ENCODE measurements at regions not wholly inside any gene's neighbourhood (a gene's known extent, or its start where the extent isn't known, plus 50 kb on each side); places are given as distances from the start of the nearest gene placed in this dataset.
"Not testable (repeated sequence)": the region's sequence is repeated elsewhere in the genome, so short reads cannot be mapped to it uniquely, and the experiment has no call there.

DNA sequence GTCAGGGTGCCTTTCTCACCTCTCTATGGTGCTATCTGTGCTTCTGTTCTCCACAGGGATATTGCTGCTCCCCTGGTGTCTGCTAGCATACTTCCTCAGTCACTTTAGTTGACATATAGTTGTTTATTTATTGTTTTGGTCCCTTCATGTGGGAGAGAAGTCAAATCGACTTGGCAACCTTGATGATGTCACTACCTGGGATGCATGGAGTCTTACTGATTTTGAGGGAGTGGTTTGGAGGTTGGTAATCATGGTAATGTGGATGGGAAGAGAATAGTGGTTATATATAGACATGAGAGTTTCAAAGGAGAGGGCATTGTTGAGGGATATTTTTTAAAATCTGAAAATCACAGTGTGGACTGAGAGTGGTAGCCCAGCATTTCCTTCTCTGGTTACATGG is 73.6 kb upstream of the FBXO33 start:
- Histone ChIP-seq H3K4me1 (ENCODE audit: insufficient read depth, low read length) (no peaks in the 10 kb centered on the region), H3K27me3 (ENCODE audit: insufficient read depth, low read length) (no peaks in the 10 kb centered on the region), H3K9me3 (ENCODE audit: insufficient read depth, low read depth, low read length) (peaks cover 10% of the 10 kb centered on the region), H3K4me3 (ENCODE audit: low read length) (no peak overlapping the region), H3K36me3 (ENCODE audit: insufficient read depth, low read depth, low read length) (no peaks in the 10 kb centered on the region), H3K27ac (ENCODE audit: low read length) (no peak overlapping the region), H3K9ac (ENCODE audit: low read depth, low read length) (no peak overlapping the region)

DNA sequence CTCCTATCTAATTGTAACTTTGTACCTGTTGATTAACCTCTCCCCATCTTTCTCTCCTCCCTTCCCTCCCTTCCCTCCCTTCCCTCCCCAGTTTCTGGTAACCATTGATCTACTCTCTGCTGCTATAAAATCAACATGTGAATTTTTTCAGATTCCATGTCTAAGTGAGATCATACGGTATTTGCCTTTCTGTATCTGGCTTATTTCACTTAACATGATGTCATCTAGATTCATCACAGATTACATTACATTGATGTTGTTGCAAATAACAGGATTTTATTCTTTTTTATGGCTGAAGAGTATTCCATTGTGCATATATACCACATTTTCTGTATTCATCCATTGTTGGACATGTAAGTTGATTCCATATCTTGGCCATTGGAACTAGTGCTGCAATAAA is 68.0 kb upstream of the FBXO33 start:
- Histone ChIP-seq H3K9ac (ENCODE audit: low read depth, low read length) (no peak overlapping the region), H3K4me3 (ENCODE audit: low read length) (no peak overlapping the region), H3K27ac (ENCODE audit: low read length) (no peak overlapping the region), H3K27me3 (ENCODE audit: insufficient read depth, low read length) (no peaks in the 10 kb centered on the region), H3K36me3 (ENCODE audit: insufficient read depth, low read depth, low read length) (no peaks in the 10 kb centered on the region), H3K4me1 (ENCODE audit: insufficient read depth, low read length) (no peaks in the 10 kb centered on the region), H3K9me3 (ENCODE audit: insufficient read depth, low read depth, low read length) (peaks cover 16% of the 10 kb centered on the region; the same call in 1 of the 2 replicates)

DNA sequence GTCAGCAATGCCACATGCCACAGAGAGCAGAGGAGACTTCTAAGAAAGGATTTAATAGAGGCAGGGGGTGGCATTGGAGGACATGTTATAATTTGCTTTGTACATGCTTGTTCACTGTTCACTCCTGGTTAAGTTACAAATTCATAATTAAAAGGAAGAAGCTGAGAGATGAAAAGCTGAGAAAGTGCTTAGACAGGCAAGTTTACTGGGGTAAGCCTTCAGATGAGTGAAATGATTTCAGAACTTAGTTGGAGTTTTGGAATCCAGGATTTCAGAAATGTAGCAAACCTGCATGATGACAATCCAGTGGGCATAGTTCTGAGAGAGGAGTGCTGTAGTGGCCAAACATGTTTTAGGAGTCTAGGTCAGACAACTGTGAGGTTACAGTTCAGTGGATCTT is 67.3 kb upstream of the FBXO33 start:
- H3K9ac ChIP-seq (ENCODE audit: low read depth, low read length), result no peak overlapping the region
- H3K4me1 ChIP-seq (ENCODE audit: insufficient read depth, low read length), result no peaks in the 10 kb centered on the region
- H3K4me3 ChIP-seq (ENCODE audit: low read length), result no peak overlapping the region

DNA sequence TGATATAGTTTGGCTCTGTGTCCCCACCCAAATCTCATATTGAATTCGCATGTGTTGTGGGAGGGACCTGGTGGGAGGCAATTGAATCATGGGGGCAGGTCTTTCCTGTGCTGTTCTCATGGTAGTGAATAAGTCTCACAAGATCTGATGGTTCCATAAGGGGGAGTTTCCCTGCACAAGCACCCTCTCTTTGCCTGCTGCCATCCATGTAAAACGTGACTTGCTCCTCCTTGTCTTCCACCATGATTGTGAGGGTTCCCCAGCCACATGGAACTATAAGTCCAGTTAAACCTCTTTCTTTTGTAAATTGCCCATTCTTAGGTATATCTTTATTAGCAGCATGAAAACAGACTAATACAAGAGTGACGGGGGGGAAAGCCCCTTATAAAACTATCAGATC is 65.4 kb upstream of the FBXO33 start:
- H3K27me3 ChIP-seq (ENCODE audit: insufficient read depth, low read length); H3K4me3 ChIP-seq (ENCODE audit: low read length); H3K36me3 ChIP-seq (ENCODE audit: insufficient read depth, low read depth, low read length); H3K27ac ChIP-seq (ENCODE audit: low read length); H3K9ac ChIP-seq (ENCODE audit: low read depth, low read length); H3K4me1 ChIP-seq (ENCODE audit: insufficient read depth, low read length): not testable (repeated sequence)
- peaks cover 16% of the 10 kb centered on the region; the same call in 1 of the 2 replicates for H3K9me3 ChIP-seq (ENCODE audit: insufficient read depth, low read depth, low read length)

More for the DNA sequence above, 67.3 kb upstream of the FBXO33 start:
- no peaks in the 10 kb centered on the region for H3K36me3 ChIP-seq (ENCODE audit: insufficient read depth, low read depth, low read length)
- H3K27ac ChIP-seq (ENCODE audit: low read length), result no peak overlapping the region
- no peaks in the 10 kb centered on the region for H3K27me3 ChIP-seq (ENCODE audit: insufficient read depth, low read length)
- peaks cover 16% of the 10 kb centered on the region; the same call in 1 of the 2 replicates for H3K9me3 ChIP-seq (ENCODE audit: insufficient read depth, low read depth, low read length)

DNA sequence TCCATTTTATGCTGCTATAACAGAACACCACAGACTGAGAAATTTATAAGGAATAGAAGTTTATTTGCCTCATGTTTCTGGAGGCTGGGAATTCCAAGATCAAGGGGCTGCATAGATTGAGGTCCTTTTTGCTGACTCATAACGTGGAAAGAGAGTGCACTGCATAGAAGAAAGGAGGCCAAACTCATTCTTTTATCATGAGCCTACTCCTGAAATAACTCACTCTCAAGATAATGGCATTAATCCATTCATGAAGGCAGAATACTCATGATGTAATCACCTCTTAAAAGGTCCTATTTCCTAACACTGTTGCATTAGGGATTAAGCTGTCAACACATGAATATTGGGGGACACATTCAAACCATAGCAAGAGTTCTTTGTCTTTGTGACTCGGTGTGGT is 60.0 kb upstream of the FBXO33 start:
- H3K36me3 ChIP-seq (ENCODE audit: insufficient read depth, low read depth, low read length), result no peaks in the 10 kb centered on the region
- no peak overlapping the region for H3K4me3 ChIP-seq (ENCODE audit: low read length)
- no peaks in the 10 kb centered on the region for H3K27me3 ChIP-seq (ENCODE audit: insufficient read depth, low read length)
- H3K4me1 ChIP-seq (ENCODE audit: insufficient read depth, low read length), result peaks cover 6% of the 10 kb centered on the region; the same call in 1 of the 2 replicates
- no peak overlapping the region for H3K9ac ChIP-seq (ENCODE audit: low read depth, low read length)
- H3K9me3 ChIP-seq (ENCODE audit: insufficient read depth, low read depth, low read length), result peaks cover 14% of the 10 kb centered on the region; the same call in 1 of the 2 replicates
- no peak overlapping the region for H3K27ac ChIP-seq (ENCODE audit: low read length)

DNA sequence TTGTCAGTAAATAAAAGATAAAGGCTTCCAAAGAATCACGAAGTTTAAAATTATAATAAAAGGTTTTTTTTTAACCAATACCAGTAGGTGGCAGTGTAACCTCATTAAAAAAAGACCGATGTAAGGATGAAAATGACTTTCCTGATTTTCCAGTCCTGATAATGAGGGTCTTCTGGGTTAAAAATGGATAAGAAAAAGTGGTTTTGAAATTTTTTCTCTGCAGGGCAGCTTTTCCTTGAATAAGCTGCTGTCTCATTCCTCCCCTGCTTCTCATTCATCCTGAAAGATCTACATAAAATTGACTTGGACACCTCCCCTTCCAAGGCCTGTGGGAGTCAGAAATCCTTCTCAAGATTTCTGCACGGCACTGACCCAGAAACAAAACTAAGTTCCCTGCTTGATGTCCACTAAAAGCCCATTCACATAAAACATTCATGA is 58.9 kb upstream of the FBXO33 start:
- Histone ChIP-seq H3K9me3 (ENCODE audit: insufficient read depth, low read depth, low read length) (peaks cover 7% of the 10 kb centered on the region; the same call in 1 of the 2 replicates), H3K4me1 (ENCODE audit: insufficient read depth, low read length) (peaks cover 6% of the 10 kb centered on the region; the same call in 1 of the 2 replicates), H3K27ac (ENCODE audit: low read length) (no peak overlapping the region), H3K9ac (ENCODE audit: low read depth, low read length) (no peak overlapping the region), H3K36me3 (ENCODE audit: insufficient read depth, low read depth, low read length) (no peaks in the 10 kb centered on the region), H3K4me3 (ENCODE audit: low read length) (no peak overlapping the region), H3K27me3 (ENCODE audit: insufficient read depth, low read length) (no peaks in the 10 kb centered on the region)

DNA sequence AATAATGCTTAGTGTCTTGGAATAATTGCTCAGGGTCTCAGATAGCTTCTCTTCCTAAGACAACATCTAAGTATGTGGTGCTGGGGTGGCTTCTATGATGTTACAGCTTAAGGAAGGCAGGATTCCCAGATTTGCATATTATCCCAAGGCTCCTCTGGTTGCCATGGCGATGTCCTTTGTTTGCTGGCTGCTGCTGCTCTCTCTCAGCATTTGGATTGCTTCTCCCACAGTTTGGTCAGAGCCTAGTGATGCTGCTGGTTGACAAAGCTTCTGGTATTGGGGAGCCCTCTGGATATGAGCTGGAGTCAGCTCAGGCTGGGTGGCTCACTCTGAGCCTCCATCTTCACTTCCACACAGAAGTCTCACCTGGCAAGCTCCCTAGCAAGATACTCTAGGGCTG is 56.4 kb upstream of the FBXO33 start:
- H3K4me3 ChIP-seq (ENCODE audit: low read length), result no peak overlapping the region
- H3K27me3 ChIP-seq (ENCODE audit: insufficient read depth, low read length), result no peaks in the 10 kb centered on the region
- no peak overlapping the region for H3K9ac ChIP-seq (ENCODE audit: low read depth, low read length)
- no peaks in the 10 kb centered on the region for H3K9me3 ChIP-seq (ENCODE audit: insufficient read depth, low read depth, low read length)
- H3K27ac ChIP-seq (ENCODE audit: low read length), result no peak overlapping the region
- H3K4me1 ChIP-seq (ENCODE audit: insufficient read depth, low read length), result peaks cover 6% of the 10 kb centered on the region; the same call in 1 of the 2 replicates
- no peaks in the 10 kb centered on the region for H3K36me3 ChIP-seq (ENCODE audit: insufficient read depth, low read depth, low read length)

DNA sequence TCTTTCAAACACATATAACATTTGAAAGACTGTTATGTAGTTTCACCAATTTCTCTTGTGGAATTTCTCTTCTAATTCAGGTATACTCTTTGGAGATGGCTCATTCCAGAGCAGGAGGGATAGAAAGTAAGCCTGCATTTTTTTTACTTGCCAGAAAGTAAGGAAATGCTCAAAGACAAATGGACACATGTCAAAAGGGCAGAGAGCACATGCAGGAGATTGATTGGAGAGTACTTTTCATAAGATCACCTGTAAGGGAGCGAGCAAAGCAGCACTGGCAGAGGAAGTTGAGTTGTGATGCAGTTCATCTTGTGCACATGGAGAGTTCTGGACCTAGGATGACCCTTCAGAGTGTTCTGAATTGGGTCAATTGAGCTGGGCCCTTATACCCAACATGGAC is 51.4 kb upstream of the FBXO33 start:
- Histone ChIP-seq H3K9ac (ENCODE audit: low read depth, low read length) (no peak overlapping the region), H3K9me3 (ENCODE audit: insufficient read depth, low read depth, low read length) (no peaks in the 10 kb centered on the region), H3K27ac (ENCODE audit: low read length) (no peak overlapping the region), H3K27me3 (ENCODE audit: insufficient read depth, low read length) (no peaks in the 10 kb centered on the region), H3K4me1 (ENCODE audit: insufficient read depth, low read length) (no peaks in the 10 kb centered on the region), H3K36me3 (ENCODE audit: insufficient read depth, low read depth, low read length) (no peaks in the 10 kb centered on the region), H3K4me3 (ENCODE audit: low read length) (no peak overlapping the region)
